ENCODE measurements at regions not wholly inside any gene's neighbourhood (a gene's known extent, or its start where the extent isn't known, plus 50 kb on each side); places are given as distances from the start of the nearest gene placed in this dataset.

- DNase-seq, result no peak
- Histone ChIP-seq H3K9me3 (no peaks in the 10 kb centered on the region), H3K4me1 (no peaks in the 10 kb centered on the region), H3K4me3 (no peak overlapping the region), H3K27ac (no peak overlapping the region), H3K36me3 (no peaks in the 10 kb centered on the region), H3K27me3 (no peaks in the 10 kb centered on the region)
- TF ChIP-seq CTCF (IDR thresholded peaks at IDR 0.05), result no peak
- intact Hi-C loops (cut with DNase I; ENCODE audit: low total_unique reads), result no loop called here
These were observed 1134.4 kb upstream of the TSPY4 start for GRCh38 chrY:8202837-8203236.

GRCh38 chrY:8241144-8241543 is 1096.1 kb upstream of the TSPY4 start:
- no peaks in the 10 kb centered on the region for H3K27me3 ChIP-seq
- no peak overlapping the region for H3K4me3 ChIP-seq
- H3K4me1 ChIP-seq, result no peaks in the 10 kb centered on the region
- H3K9me3 ChIP-seq, result no peaks in the 10 kb centered on the region
- H3K36me3 ChIP-seq, result no peaks in the 10 kb centered on the region
- H3K27ac ChIP-seq, result no peak overlapping the region
- intact Hi-C loops (cut with DNase I; ENCODE audit: low total_unique reads), result no loop called here
- no peak for DNase-seq
- TF ChIP-seq CTCF (IDR thresholded peaks at IDR 0.05), result no peak

GRCh38 chrY:8273807-8274206 is 1063.5 kb upstream of the TSPY4 start:
- no peak for TF ChIP-seq CTCF (IDR thresholded peaks at IDR 0.05)
- H3K36me3 ChIP-seq, result no peaks in the 10 kb centered on the region
- no peak overlapping the region for H3K4me3 ChIP-seq
- H3K4me1 ChIP-seq, result no peaks in the 10 kb centered on the region
- no peak for DNase-seq
- intact Hi-C loops (cut with DNase I; ENCODE audit: low total_unique reads), result no loop called here
- no peaks in the 10 kb centered on the region for H3K9me3 ChIP-seq
- no peak overlapping the region for H3K27ac ChIP-seq
- no peaks in the 10 kb centered on the region for H3K27me3 ChIP-seq

- Histone ChIP-seq H3K36me3 (no peaks in the 10 kb centered on the region), H3K9me3 (no peaks in the 10 kb centered on the region), H3K4me1 (no peaks in the 10 kb centered on the region), H3K27me3 (no peaks in the 10 kb centered on the region), H3K4me3 (no peak overlapping the region), H3K27ac (no peak overlapping the region)
- DNase-seq, result no peak
- no peak for TF ChIP-seq CTCF (IDR thresholded peaks at IDR 0.05)
- intact Hi-C loops (cut with DNase I; ENCODE audit: low total_unique reads), result no loop called here
These were observed 1032.2 kb upstream of the TSPY4 start for GRCh38 chrY:8305021-8305420.

- intact Hi-C loops (cut with DNase I; ENCODE audit: low total_unique reads), result no loop called here
- Histone ChIP-seq H3K27me3 (no peaks in the 10 kb centered on the region), H3K4me1 (no peaks in the 10 kb centered on the region), H3K27ac (no peak overlapping the region), H3K9me3 (no peaks in the 10 kb centered on the region), H3K36me3 (no peaks in the 10 kb centered on the region), H3K4me3 (no peak overlapping the region)
- no peak for DNase-seq
- no peak for TF ChIP-seq CTCF (IDR thresholded peaks at IDR 0.05)
These were observed 1013.2 kb upstream of the TSPY4 start for GRCh38 chrY:8324113-8324512.

GRCh38 chrY:8326944-8327343 is 1010.3 kb upstream of the TSPY4 start:
- Histone ChIP-seq H3K9me3 (no peaks in the 10 kb centered on the region), H3K4me3 (no peak overlapping the region), H3K27ac (no peak overlapping the region), H3K27me3 (no peaks in the 10 kb centered on the region), H3K36me3 (no peaks in the 10 kb centered on the region), H3K4me1 (no peaks in the 10 kb centered on the region)
- no peak for DNase-seq
- intact Hi-C loops (cut with DNase I; ENCODE audit: low total_unique reads), result no loop called here
- TF ChIP-seq CTCF (IDR thresholded peaks at IDR 0.05), result no peak
